Activated naive CD4-positive, alpha-beta T cell treated with anti-CD3 and anti-CD28 coated beads, Interleukin-2, amount 50 U/mL, for 16 hours (primary cell): ENCODE measurements at regions not wholly inside any gene's neighbourhood (a gene's known extent, or its start where the extent isn't known, plus 50 kb on each side); places are given as distances from the start of the nearest gene placed in this dataset.
"Not testable (repeated sequence)": the region's sequence is repeated elsewhere in the genome, so short reads cannot be mapped to it uniquely, and the experiment has no call there.

Experiments
- DNase-seq: peaks from one replicate; pipeline ENCODE4 v3.0.0-alpha.2; 2020

- no peak for DNase-seq
These were observed 131.5 kb downstream of the ZNF608 start for GRCh38 chr5:124614836-124615385.

GRCh38 chr5:124614105-124614504, 132.3 kb downstream of the ZNF608 start:
- DNase-seq, result no peak

- DNase-seq, result no peak
These were observed 133.0 kb downstream of the ZNF608 start for GRCh38 chr5:124613273-124613953.

GRCh38 chr5:124612023-124612422, 134.4 kb downstream of the ZNF608 start:
- DNase-seq, result no peak

GRCh38 chr5:124611262-124611661, 135.2 kb downstream of the ZNF608 start:
- not testable (repeated sequence) for DNase-seq

- DNase-seq, result not testable (repeated sequence)
These were observed 136.8 kb downstream of the ZNF608 start for GRCh38 chr5:124609685-124610084.

GRCh38 chr5:124606543-124606942, 139.9 kb downstream of the ZNF608 start:
- no peak for DNase-seq

GRCh38 chr5:124606093-124606492, 140.3 kb downstream of the ZNF608 start:
- no peak for DNase-seq

- no peak for DNase-seq
These were observed 140.9 kb downstream of the ZNF608 start for GRCh38 chr5:124605541-124605940.

GRCh38 chr5:124604419-124604818, 142.0 kb downstream of the ZNF608 start:
- no peak for DNase-seq

GRCh38 chr5:124602925-124603650, 143.4 kb downstream of the ZNF608 start:
- no peak for DNase-seq

- no peak for DNase-seq
These were observed 147.1 kb downstream of the ZNF608 start for GRCh38 chr5:124599028-124599973.

- no peak for DNase-seq
These were observed 149.6 kb downstream of the ZNF608 start for GRCh38 chr5:124596595-124597421.

GRCh38 chr5:124593952-124594351, 152.5 kb downstream of the ZNF608 start:
- DNase-seq, result no peak

- no peak for DNase-seq
These were observed 153.5 kb downstream of the ZNF608 start for GRCh38 chr5:124592891-124593290.

- DNase-seq, result no peak
These were observed 154.9 kb downstream of the ZNF608 start for GRCh38 chr5:124591583-124591982.

- DNase-seq, result no peak
These were observed 155.8 kb downstream of the ZNF608 start for GRCh38 chr5:124590686-124591085.

GRCh38 chr5:124587280-124587679, 159.2 kb downstream of the ZNF608 start:
- no peak for DNase-seq

GRCh38 chr5:124584991-124585715, 161.3 kb downstream of the ZNF608 start:
- DNase-seq, result no peak

- DNase-seq, result no peak
These were observed 162.7 kb downstream of the ZNF608 start for GRCh38 chr5:124583469-124584350.

GRCh38 chr5:124582561-124582840, 163.9 kb downstream of the ZNF608 start:
- no peak for DNase-seq
